H1 (cell line): ENCODE measurements at regions not wholly inside any gene's neighbourhood (a gene's known extent, or its start where the extent isn't known, plus 50 kb on each side); places are given as distances from the start of the nearest gene placed in this dataset.

Source experiments
- CTCF ChIA-PET: fragments of 300-600 bp; sonication (Branson Sonifier 250); formaldehyde crosslinking; loops from one replicate; lab custom pipeline; 2021; ENCODE audit not compliant: partially characterized antibody; lab: Charles Lee
- POLR2A ChIA-PET: fragments of 300-600 bp; sonication (Branson Sonifier 250); formaldehyde crosslinking; loops from one replicate; lab custom pipeline; 2021; ENCODE audit warnings: inconsistent platforms; ENCODE audit not compliant: partially characterized antibody; lab: Charles Lee
- DNase-seq, 2 experiments: peaks; one replicate each; pipeline versions ENCODE4 v3.0.0 to v3.0.0-alpha.2; 2010 to 2022; ENCODE audit warnings: low spot score in 2 of 2, low read depth in 1 of 2, mixed read lengths in 1 of 2
- FAIRE-seq: peaks from 2 replicates; lab custom pipeline; 2011; peaks lifted over from hg19 to GRCh38; lab: Jason Lieb, UNC
- H2AFZ ChIP-seq: 2 replicates; pipeline ENCODE4 v1.8.1; 2012; ENCODE audit warnings: low read length, inconsistent platforms
- H2AK5ac ChIP-seq: 2 replicates; pipeline ENCODE4 v1.6.1; 2013; ENCODE audit warnings: low read depth, low read length
- H2BK120ac ChIP-seq: replicated peaks from 2 replicates; pipeline ENCODE3; 2013; ENCODE audit warnings: low read depth, low read length, inconsistent platforms
- H2BK12ac ChIP-seq: 2 replicates; pipeline ENCODE4 v1.6.1; 2013; ENCODE audit warnings: low read depth, low read length
- H2BK15ac ChIP-seq: 2 replicates; pipeline ENCODE4 v1.6.1; 2013; ENCODE audit warnings: low read length
- H2BK20ac ChIP-seq: 2 replicates; pipeline ENCODE4 v1.6.1; 2013; ENCODE audit warnings: low read length
- H2BK5ac ChIP-seq: 2 replicates; pipeline ENCODE4 v1.6.1; 2013; ENCODE audit warnings: low read depth, low read length
- H3K14ac ChIP-seq: 2 replicates; pipeline ENCODE4 v1.6.1; 2013; ENCODE audit warnings: inconsistent platforms; ENCODE audit not compliant: insufficient read length
- H3K18ac ChIP-seq: 2 replicates; pipeline ENCODE4 v1.6.1; 2013; ENCODE audit warnings: low read length; ENCODE audit errors: extremely low read depth
- H3K23ac ChIP-seq: 2 replicates; pipeline ENCODE4 v1.6.1; 2013; ENCODE audit warnings: inconsistent platforms; ENCODE audit not compliant: insufficient read length
- H3K23me2 ChIP-seq: 2 replicates; pipeline ENCODE4 v1.6.1; 2013; ENCODE audit warnings: low read depth, low read length
- H3K27ac ChIP-seq: 2 replicates; pipeline ENCODE4 v1.6.1; 2011; ENCODE audit warnings: low read depth, low read length, inconsistent platforms
- H3K27me3 ChIP-seq, 4 experiments: replicated peaks in 1 of 4; 1 replicate in 1 of 4; 2 replicates in 3 of 4; pipeline versions ENCODE4 v1.6.1 to v1.8.1; 2011 to 2013; ENCODE audit warnings: low read length in 3 of 4, mild to moderate bottlenecking in 3 of 4, inconsistent platforms in 2 of 4, mixed read lengths in 2 of 4, moderate library complexity in 1 of 4; ENCODE audit not compliant: control insufficient read depth in 3 of 4, insufficient read depth in 3 of 4; ENCODE audit errors: extremely low read depth in 1 of 4
- H3K36me3 ChIP-seq, 4 experiments: 2 replicates each; pipeline versions ENCODE4 v1.6.1 to v1.8.1; 2011 to 2013; ENCODE audit warnings: mild to moderate bottlenecking in 4 of 4, low read length in 3 of 4, moderate library complexity in 2 of 4, control low read depth in 1 of 4, inconsistent platforms in 1 of 4; ENCODE audit not compliant: insufficient read depth in 4 of 4, control insufficient read depth in 2 of 4
- H3K4ac ChIP-seq: replicated peaks from 2 replicates; pipeline ENCODE3; 2013; ENCODE audit warnings: low read length, low read depth, mixed read lengths, inconsistent platforms; ENCODE audit not compliant: insufficient read length
- H3K4me1 ChIP-seq, 4 experiments: replicated peaks in 1 of 4; 1 replicate in 1 of 4; 2 replicates in 3 of 4; pipeline versions ENCODE4 v1.6.1 to v1.8.1; 2011 to 2013; ENCODE audit warnings: low read length in 3 of 4, inconsistent platforms in 2 of 4, mixed read lengths in 1 of 4; ENCODE audit not compliant: insufficient read depth in 4 of 4, control insufficient read depth in 3 of 4
- H3K4me2 ChIP-seq, 2 experiments: 2 replicates each; pipeline versions ENCODE4 v1.6.1 to v1.8.1; 2011 to 2013; ENCODE audit warnings: low read depth in 2 of 2, low read length in 2 of 2, control low read depth in 1 of 2, inconsistent platforms in 1 of 2, mild to moderate bottlenecking in 1 of 2; ENCODE audit not compliant: insufficient read depth in 1 of 2
- H3K4me3 ChIP-seq, 4 experiments: fragments of 200-600, 300-600 bp in 1 of 4; sonication (generic), shearing (Covaris generic), sonication (Bioruptor Twin) in 1 of 4; 2 replicates each; pipeline versions ENCODE4 v1.5.1 to v1.8.1; 2011 to 2016; ENCODE audit warnings: low read length in 4 of 4, low read depth in 3 of 4, control low read depth in 2 of 4, inconsistent platforms in 2 of 4, mild to moderate bottlenecking in 2 of 4, mixed read lengths in 1 of 4, moderate library complexity in 1 of 4; ENCODE audit not compliant: insufficient read depth in 2 of 4; ENCODE audit errors: extremely low read depth in 1 of 4
- H3K56ac ChIP-seq: replicated peaks from 2 replicates; pipeline ENCODE3; 2013; ENCODE audit warnings: low read depth, mild to moderate bottlenecking, mixed read lengths, low read length, inconsistent platforms; ENCODE audit not compliant: insufficient read length
- H3K79me1 ChIP-seq: 2 replicates; pipeline ENCODE4 v1.6.1; 2013; ENCODE audit warnings: low read depth, low read length, control low read depth
- H3K79me2 ChIP-seq, 2 experiments: 2 replicates each; pipeline versions ENCODE4 v1.6.1 to v1.8.1; 2012 to 2013; ENCODE audit warnings: low read length in 2 of 2, mild to moderate bottlenecking in 2 of 2, inconsistent platforms in 1 of 2; ENCODE audit not compliant: insufficient read depth in 2 of 2, control insufficient read depth in 1 of 2
- H3K9ac ChIP-seq, 4 experiments: replicated peaks in 1 of 4; 1 replicate in 1 of 4; 2 replicates in 3 of 4; pipeline versions ENCODE4 v1.6.1 to v1.8.1; 2011 to 2013; ENCODE audit warnings: low read depth in 3 of 4, low read length in 3 of 4, control low read depth in 2 of 4, mild to moderate bottlenecking in 2 of 4, moderate library complexity in 2 of 4, inconsistent platforms in 1 of 4; ENCODE audit errors: extremely low read depth in 1 of 4
- H3K9me3 ChIP-seq, 2 experiments: 2 replicates each; pipeline versions ENCODE4 v1.6.1 to v1.8.1; 2012 to 2013; ENCODE audit warnings: mild to moderate bottlenecking in 2 of 2, moderate library complexity in 2 of 2, control low read depth in 1 of 2, inconsistent platforms in 1 of 2, low read depth in 1 of 2, low read length in 1 of 2, mixed read lengths in 1 of 2; ENCODE audit not compliant: insufficient read depth in 2 of 2
- H4K20me1 ChIP-seq, 2 experiments: replicated peaks in 1 of 2; 2 replicates each; pipeline versions ENCODE3 to v1.8.1; 2011 to 2013; ENCODE audit warnings: inconsistent platforms in 2 of 2, low read length in 2 of 2, mild to moderate bottlenecking in 1 of 2; ENCODE audit not compliant: insufficient read depth in 2 of 2, control insufficient read depth in 1 of 2
- H4K5ac ChIP-seq: 2 replicates; pipeline ENCODE4 v1.6.1; 2013; ENCODE audit warnings: low read length, low read depth, mixed read lengths, inconsistent platforms; ENCODE audit not compliant: insufficient read length
- H4K8ac ChIP-seq: 2 replicates; pipeline ENCODE4 v1.8.0; 2013; ENCODE audit warnings: mild to moderate bottlenecking, moderate library complexity, low read length, inconsistent platforms; ENCODE audit not compliant: insufficient read depth; ENCODE audit errors: extremely low read depth
- H4K91ac ChIP-seq: replicated peaks from 2 replicates; pipeline ENCODE3; 2013; ENCODE audit warnings: low read length, mixed read lengths, inconsistent platforms; ENCODE audit not compliant: insufficient read length
- BRCA1 ChIP-seq: IDR thresholded peaks from 2 replicates; pipeline ENCODE4 v1.6.1; 2012; ENCODE audit warnings: low read depth, low read length, improper control_type of control experiment
- CTBP2 ChIP-seq: IDR thresholded peaks from 2 replicates; pipeline ENCODE4 v1.7.0; 2011; ENCODE audit warnings: borderline replicate concordance, mild to moderate bottlenecking, moderate library complexity, mixed read lengths, low read length; ENCODE audit not compliant: insufficient read depth, insufficient read length
- RFX5 ChIP-seq: IDR thresholded peaks from 2 replicates; pipeline ENCODE4 v1.6.1; 2011; ENCODE audit warnings: low read depth, low read length, improper control_type of control experiment, borderline replicate concordance
- RXRA ChIP-seq: IDR thresholded peaks from 2 replicates; pipeline ENCODE4 v1.6.1; 2011; ENCODE audit warnings: low read depth, mild to moderate bottlenecking, low read length, moderate library complexity; ENCODE audit not compliant: insufficient read depth
- SAP30 ChIP-seq: fragments of 300-600 bp; sonication (generic); IDR thresholded peaks from 2 replicates; pipeline ENCODE4 v1.7.1; 2012; ENCODE audit warnings: low read length, moderate library complexity, mild to moderate bottlenecking, inconsistent platforms; ENCODE audit not compliant: insufficient read depth, insufficient replicate concordance
- SIRT6 ChIP-seq: IDR thresholded peaks from one replicate; pipeline ENCODE4 v1.7.1; 2012; ENCODE audit warnings: low read length, inconsistent platforms
- SRF ChIP-seq: IDR thresholded peaks from 2 replicates; pipeline ENCODE4 v1.6.1; 2011; ENCODE audit warnings: mild to moderate bottlenecking, low read depth, low read length, moderate library complexity
- TAF1 ChIP-seq: IDR thresholded peaks from 2 replicates; pipeline ENCODE4 v1.6.1; 2011; ENCODE audit warnings: mild to moderate bottlenecking, low read depth, low read length
- WGBS, 2 experiments: shearing (Covaris generic) in 1 of 2; methylation state at CpG; one replicate each; pipeline versions ENCODE4 v1.1.6 to v1.1.7; 2013 to 2015; ENCODE audit warnings: low lambda C conversion rate in 2 of 2, mixed read lengths in 2 of 2, inconsistent platforms in 1 of 2, low coverage in 1 of 2, missing lambda C conversion rate in 1 of 2; ENCODE audit not compliant: insufficient replicate concordance in 2 of 2, insufficient coverage in 1 of 2, insufficient read length in 1 of 2; ENCODE audit errors: extremely low coverage in 1 of 2, missing lambda C conversion rate in 1 of 2; 5-methylcytosine and 5-hydroxymethylcytosine counted together

GRCh38 chr6:146913842-146914488 is 290.3 kb upstream of the STXBP5 start:
- Histone ChIP-seq H4K8ac (no peak overlapping the region; the same call in 1 of the 2 replicates), H3K18ac (peak overlapping the region; percentile 33; the same call in 1 of the 2 replicates), H3K9ac (no peak overlapping the region), H4K5ac (no peak overlapping the region), H2BK12ac (peak overlapping the region; percentile 93), H2AFZ (peak overlapping the region; percentile 99), H2BK5ac (peak overlapping the region; percentile 27; the same call in 1 of the 2 replicates), H2AK5ac (no peak overlapping the region), H3K23ac (no peak overlapping the region), H2BK20ac (peak overlapping the region; percentile 66), H4K20me1 (no peaks in the 10 kb centered on the region), H3K27ac (0 out of 2 replicates have a peak overlapping the region, but pooled peaks have one; percentile 4), H3K4me2 (peak overlapping the region; percentile 16 to 35; a peak in 2 of 4 replicates), H3K79me1 (no peaks in the 10 kb centered on the region), H3K79me2 (no peaks in the 10 kb centered on the region), H3K23me2 (no peaks in the 10 kb centered on the region), H3K36me3 (no peaks in the 10 kb centered on the region), H4K91ac (peak overlapping the region; percentile 8), H3K14ac (no peak overlapping the region), H3K9me3 (no peaks in the 10 kb centered on the region), H3K4ac (peak overlapping the region; percentile 6), H3K4me1 (peaks cover 4 to 11% (median 6%) of the 10 kb centered on the region in 4 experiments; a peak in 5 of 7 replicates), H3K56ac (no peak overlapping the region), H2BK120ac (no peak overlapping the region), H3K27me3 (no peaks in the 10 kb centered on the region; a peak in 1 of 7 replicates), H3K4me3 (no peak overlapping the region), H2BK15ac (no peak overlapping the region)
- peak; percentile 59 to 79 for DNase-seq
- WGBS, 2 experiments, result 50% methylated on average over 15 of the region's 15 CpGs; no CpG with 5 or more reads in 1 of the 2 experiments
- CTCF ChIA-PET, result no interaction called here
- POLR2A ChIA-PET, result interaction anchor here (1.3 kb wide), 1 partner anchor 86 kb away, joined by 3 read pairs; no protein-coding TSS in a partner anchor
- peak; percentile 28 for FAIRE-seq
- TF ChIP-seq RXRA, result no peak
- TF ChIP-seq TAF1, result 0 out of 2 replicates have a peak, but pooled peaks have one; percentile 59
- TF ChIP-seq SRF, result no peak
- no peak for TF ChIP-seq SIRT6
- no peak for TF ChIP-seq RFX5
- no peak for TF ChIP-seq CTBP2
- no peak for TF ChIP-seq SAP30
- TF ChIP-seq BRCA1, result no peak
